Endothelial cell of umbilical vein (primary cell): ENCODE measurements at regions not wholly inside any gene's neighbourhood (a gene's known extent, or its start where the extent isn't known, plus 50 kb on each side); places are given as distances from the start of the nearest gene placed in this dataset.

Experiments used
- BruUV-seq: library from RNA; stranded (reverse); fragments of 400-500 nt; replicated peaks from 2 replicates; lab custom pipeline; 2021; lab: Mats Ljungman, UMichigan
- CTCF ChIA-PET: fragments of 300-600, 350-600 bp; sonication (Branson Sonifier 250); formaldehyde crosslinking; loops from one replicate; lab custom pipeline; 2021; ENCODE audit warnings: antibody characterized with exemption, inconsistent platforms; lab: Charles Lee
- POLR2A ChIA-PET: fragments of 300-600, 350-600 bp; sonication (Branson Sonifier 250); formaldehyde crosslinking; loops from one replicate; lab custom pipeline; 2021; ENCODE audit warnings: antibody characterized with exemption, inconsistent platforms; lab: Charles Lee
- DNase-seq: peaks from one replicate; pipeline ENCODE4 v3.0.0-alpha.2; 2011; ENCODE audit warnings: low read depth, low spot score
- FAIRE-seq: peaks from 2 replicates; lab custom pipeline; 2011; peaks lifted over from hg19 to GRCh38; lab: Jason Lieb, UNC
- H2AFZ ChIP-seq: 2 replicates; pipeline ENCODE4 v1.6.0; 2012; ENCODE audit warnings: low read depth, low read length, control low read depth, inconsistent platforms
- H3K27ac ChIP-seq: 2 replicates; pipeline ENCODE4 v1.5.1; 2011; ENCODE audit warnings: low read depth, mild to moderate bottlenecking, control low read depth, low read length, moderate library complexity; ENCODE audit not compliant: insufficient read depth
- H3K27me3 ChIP-seq, 2 experiments: 2 replicates each; pipeline versions ENCODE4 v1.6.0 to v1.6.1; 2011; ENCODE audit warnings: low read length in 2 of 2, mixed read lengths in 1 of 2; ENCODE audit not compliant: control insufficient read depth in 2 of 2, insufficient read depth in 2 of 2
- H3K36me3 ChIP-seq, 2 experiments: 2 replicates in 1 of 2; 3 replicates in 1 of 2; pipeline ENCODE4 v1.5.1; 2011; ENCODE audit warnings: low read length in 2 of 2, mild to moderate bottlenecking in 1 of 2, moderate library complexity in 1 of 2; ENCODE audit not compliant: control insufficient read depth in 2 of 2, insufficient read depth in 2 of 2; ENCODE audit errors: extremely low read depth in 1 of 2
- H3K4me1 ChIP-seq: 3 replicates; pipeline ENCODE4 v1.5.1; 2011; ENCODE audit warnings: mild to moderate bottlenecking, low read length; ENCODE audit not compliant: control insufficient read depth, insufficient read depth; ENCODE audit errors: extremely low read depth
- H3K4me2 ChIP-seq: 2 replicates; pipeline ENCODE4 v1.6.1; 2011; ENCODE audit warnings: low read length, control low read depth, mixed read lengths; ENCODE audit not compliant: insufficient read depth
- H3K4me3 ChIP-seq, 3 experiments: fragments of 200-600 bp in 1 of 3; sonication (generic), shearing (Covaris generic) in 1 of 3; replicated peaks in 1 of 3; 2 replicates each; pipeline ENCODE4 v1.5.1; 2011 to 2016; ENCODE audit warnings: control low read depth in 3 of 3, low read length in 3 of 3, mild to moderate bottlenecking in 2 of 3, inconsistent platforms in 1 of 3, low read depth in 1 of 3, moderate library complexity in 1 of 3; ENCODE audit not compliant: insufficient read depth in 1 of 3
- H3K79me2 ChIP-seq: 2 replicates; pipeline ENCODE4 v1.6.0; 2012; ENCODE audit warnings: low read length, inconsistent platforms; ENCODE audit not compliant: control insufficient read depth, insufficient read depth
- H3K9ac ChIP-seq: replicated peaks from 2 replicates; pipeline ENCODE3; 2011; ENCODE audit warnings: low read length, control low read depth; ENCODE audit not compliant: insufficient read depth; ENCODE audit errors: extremely low read depth
- H3K9me1 ChIP-seq: replicated peaks from 3 replicates; pipeline ENCODE4 v1.6.0; 2011; ENCODE audit warnings: mild to moderate bottlenecking, low read length; ENCODE audit not compliant: control insufficient read depth, insufficient read depth; ENCODE audit errors: extremely low read depth
- H3K9me3 ChIP-seq: replicated peaks from 2 replicates; pipeline ENCODE4 v1.5.1; 2012; ENCODE audit warnings: low read length, inconsistent platforms; ENCODE audit not compliant: control insufficient read depth, insufficient read depth
- H4K20me1 ChIP-seq: replicated peaks from 2 replicates; pipeline ENCODE3; 2011; ENCODE audit warnings: mild to moderate bottlenecking, low read length; ENCODE audit not compliant: control insufficient read depth, insufficient read depth; ENCODE audit errors: extremely low read depth
- EZH2 ChIP-seq: IDR thresholded peaks from 2 replicates; pipeline ENCODE4 v1.6.1; 2012; ENCODE audit warnings: borderline replicate concordance, low read depth, mild to moderate bottlenecking, moderate library complexity, low read length, inconsistent platforms; ENCODE audit not compliant: severe bottlenecking
- FOS ChIP-seq: IDR thresholded peaks from 2 replicates; pipeline ENCODE4 v1.6.1; 2011; ENCODE audit warnings: mild to moderate bottlenecking, low read length, moderate library complexity, borderline replicate concordance; ENCODE audit not compliant: insufficient read depth
- GATA2 ChIP-seq: IDR thresholded peaks from 2 replicates; pipeline ENCODE4 v1.7.0; 2011; ENCODE audit warnings: low read depth, mild to moderate bottlenecking, moderate library complexity, mixed read lengths, low read length; ENCODE audit not compliant: insufficient read length, insufficient read depth
- JUN ChIP-seq: IDR thresholded peaks from 2 replicates; pipeline ENCODE4 v1.6.1; 2011; ENCODE audit warnings: borderline replicate concordance, low read depth; ENCODE audit not compliant: insufficient read length, insufficient read depth
- MYC ChIP-seq: IDR thresholded peaks from one replicate; pipeline ENCODE4 v1.6.1; 2011; ENCODE audit warnings: mild to moderate bottlenecking, low read depth, low read length
- POLR2AphosphoS5 ChIP-seq: IDR thresholded peaks from 2 replicates; pipeline ENCODE4 v1.6.1; 2012; ENCODE audit warnings: low read depth, mild to moderate bottlenecking, control low read depth, low read length, moderate library complexity; ENCODE audit not compliant: insufficient read depth
- dilution Hi-C: fragments of 300-500 bp; cut with MboI; formaldehyde crosslinking; loops from one replicate; pipeline ENCODE4 v1.15.0; 2019; ENCODE audit warnings: low sequenced_read_pairs; ENCODE audit not compliant: extremely low pct_ligation_motif_present
- intact Hi-C: fragments of 100-400 bp; cut with micrococcal nuclease; formaldehyde crosslinking; loops from one replicate; pipeline ENCODE4 v1.10.0; 2022
- TF ChIP-seq, protein P1 (sequence below), 2 donors: IDR thresholded peaks; 1 replicate in 1 of 2; 2 replicates in 1 of 2; pipeline ENCODE4 v1.5.1; 2011; ENCODE audit warnings: low read length in 2 of 2, mild to moderate bottlenecking in 2 of 2, moderate library complexity in 2 of 2, control low read depth in 1 of 2, inconsistent platforms in 1 of 2, low read depth in 1 of 2; ENCODE audit not compliant: insufficient read depth in 1 of 2; ENCODE audit errors: extremely low read depth in 1 of 2
- TF ChIP-seq, protein P2 (sequence below): IDR thresholded peaks from 2 replicates; pipeline ENCODE4 v1.6.1; 2011; ENCODE audit not compliant: insufficient read depth, insufficient read length

DNA sequence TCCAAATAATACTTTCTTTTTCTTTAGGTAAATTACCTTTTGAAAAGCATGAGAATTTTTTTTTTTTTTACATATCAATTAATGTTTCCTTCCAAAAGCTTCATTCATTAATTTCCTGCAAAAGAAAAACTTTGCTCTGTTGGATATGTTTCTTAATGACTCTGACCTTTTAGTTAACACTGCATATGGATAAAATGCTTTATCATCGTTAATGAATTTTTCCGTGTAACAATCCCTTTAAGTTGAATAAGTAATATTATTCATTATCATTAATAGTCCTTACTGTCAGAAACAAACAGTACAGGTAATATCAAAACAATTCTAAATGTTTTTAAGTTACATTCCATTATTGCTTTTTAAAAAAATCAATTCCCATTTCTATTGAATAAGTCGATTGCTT lies 345.1 kb downstream of the SAMD5 start:
- TF ChIP-seq FOS (no peak), POLR2AphosphoS5 (no peak)
- TF ChIP-seq, protein P1, sequence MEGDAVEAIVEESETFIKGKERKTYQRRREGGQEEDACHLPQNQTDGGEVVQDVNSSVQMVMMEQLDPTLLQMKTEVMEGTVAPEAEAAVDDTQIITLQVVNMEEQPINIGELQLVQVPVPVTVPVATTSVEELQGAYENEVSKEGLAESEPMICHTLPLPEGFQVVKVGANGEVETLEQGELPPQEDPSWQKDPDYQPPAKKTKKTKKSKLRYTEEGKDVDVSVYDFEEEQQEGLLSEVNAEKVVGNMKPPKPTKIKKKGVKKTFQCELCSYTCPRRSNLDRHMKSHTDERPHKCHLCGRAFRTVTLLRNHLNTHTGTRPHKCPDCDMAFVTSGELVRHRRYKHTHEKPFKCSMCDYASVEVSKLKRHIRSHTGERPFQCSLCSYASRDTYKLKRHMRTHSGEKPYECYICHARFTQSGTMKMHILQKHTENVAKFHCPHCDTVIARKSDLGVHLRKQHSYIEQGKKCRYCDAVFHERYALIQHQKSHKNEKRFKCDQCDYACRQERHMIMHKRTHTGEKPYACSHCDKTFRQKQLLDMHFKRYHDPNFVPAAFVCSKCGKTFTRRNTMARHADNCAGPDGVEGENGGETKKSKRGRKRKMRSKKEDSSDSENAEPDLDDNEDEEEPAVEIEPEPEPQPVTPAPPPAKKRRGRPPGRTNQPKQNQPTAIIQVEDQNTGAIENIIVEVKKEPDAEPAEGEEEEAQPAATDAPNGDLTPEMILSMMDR (IDR thresholded peaks at IDR 0.05; ENCODE audit: extremely low read depth in 1 of 2, insufficient read depth in 1 of 2, low read depth in 1 of 2, low read length in 2 of 2) = no peak
- H3K27ac ChIP-seq = no peak overlapping the region
- no peaks in the 10 kb centered on the region for H3K79me2 ChIP-seq
- peaks cover 10% of the 10 kb centered on the region for H3K4me1 ChIP-seq
- no peak overlapping the region for H3K9ac ChIP-seq
- POLR2A ChIA-PET = no interaction called here
- CTCF ChIA-PET = no interaction called here
- DNase-seq (no peak), FAIRE-seq (no peak)
- H2AFZ ChIP-seq = no peak overlapping the region
- intact Hi-C loops = no loop called here
- H3K9me3 ChIP-seq = no peaks in the 10 kb centered on the region
- H3K4me3 ChIP-seq = no peak overlapping the region
- dilution Hi-C loops = no loop called here
- no TSS peak for BruUV-seq
- no peaks in the 10 kb centered on the region for H4K20me1 ChIP-seq
- H3K27me3 ChIP-seq = no peaks in the 10 kb centered on the region
- no peaks in the 10 kb centered on the region for H3K9me1 ChIP-seq
- no peaks in the 10 kb centered on the region for H3K36me3 ChIP-seq
- H3K4me2 ChIP-seq = no peak overlapping the region

DNA sequence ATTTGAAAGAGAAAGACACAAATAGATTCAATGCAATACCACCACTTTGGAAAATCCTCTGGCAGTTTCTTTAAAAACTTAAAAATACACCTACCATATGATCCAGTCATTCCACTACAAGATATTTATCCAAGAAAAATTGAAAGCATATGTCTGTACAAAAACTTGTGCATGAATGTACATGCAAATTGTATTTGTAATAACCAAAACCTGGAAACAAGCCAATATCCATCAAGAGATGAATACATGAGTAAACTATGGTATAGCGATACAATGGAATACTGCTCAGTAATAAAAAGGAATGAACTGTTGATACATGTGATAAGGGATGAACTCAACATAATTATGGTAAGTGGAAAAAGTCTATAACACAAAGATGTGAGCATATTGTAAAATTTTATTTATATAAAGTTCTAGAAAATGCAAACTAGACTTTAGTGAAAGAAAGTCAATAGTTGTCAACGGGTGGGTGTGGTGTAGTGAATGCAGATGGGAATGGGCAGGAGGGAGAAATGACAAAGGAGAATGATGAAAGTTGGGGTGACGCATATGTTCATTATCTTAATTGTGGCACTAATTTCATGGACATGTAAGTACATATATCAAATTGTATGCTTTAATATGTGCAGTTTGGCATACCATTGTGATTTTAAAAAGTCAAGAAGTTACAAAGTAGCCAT lies 347.5 kb downstream of the SAMD5 start:
- no TSS peak for BruUV-seq
- no peak for FAIRE-seq
- dilution Hi-C loops = no loop called here

More for the DNA sequence above, 347.5 kb downstream of the SAMD5 start:
- Histone ChIP-seq H3K9ac (no peak overlapping the region), H4K20me1 (no peaks in the 10 kb centered on the region), H3K4me1 (peaks cover 10% of the 10 kb centered on the region), H3K27ac (no peak overlapping the region), H3K79me2 (no peaks in the 10 kb centered on the region), H2AFZ (no peak overlapping the region), H3K4me2 (no peak overlapping the region), H3K4me3 (no peak overlapping the region), H3K9me3 (no peaks in the 10 kb centered on the region), H3K9me1 (no peaks in the 10 kb centered on the region), H3K36me3 (no peaks in the 10 kb centered on the region), H3K27me3 (no peaks in the 10 kb centered on the region)
- POLR2A ChIA-PET = no interaction called here
- CTCF ChIA-PET = no interaction called here
- intact Hi-C loops = no loop called here
- no peak for DNase-seq
- TF ChIP-seq EZH2 (no peak), JUN (no peak), POLR2AphosphoS5 (no peak), FOS (no peak), MYC (no peak), GATA2 (no peak)
- TF ChIP-seq, protein P1 (IDR thresholded peaks at IDR 0.05; ENCODE audit: extremely low read depth in 1 of 2, insufficient read depth in 1 of 2, low read depth in 1 of 2, low read length in 2 of 2) = no peak
- TF ChIP-seq, protein P2, sequence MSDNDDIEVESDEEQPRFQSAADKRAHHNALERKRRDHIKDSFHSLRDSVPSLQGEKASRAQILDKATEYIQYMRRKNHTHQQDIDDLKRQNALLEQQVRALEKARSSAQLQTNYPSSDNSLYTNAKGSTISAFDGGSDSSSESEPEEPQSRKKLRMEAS = no peak
